SU-DHL-6 (cell line): ENCODE measurements at regions not wholly inside any gene's neighbourhood (a gene's known extent, or its start where the extent isn't known, plus 50 kb on each side); places are given as distances from the start of the nearest gene placed in this dataset.

Experiments
- H2AFZ ChIP-seq: fragments of 200-600 bp; sonication (generic); 2 replicates; pipeline ENCODE4 v1.6.1; 2014; ENCODE audit warnings: low read depth, mild to moderate bottlenecking, moderate library complexity, mixed read lengths, antibody characterized with exemption, low read length; ENCODE audit not compliant: severe bottlenecking
- H3F3A ChIP-seq: fragments of 200-600 bp; shearing (Covaris generic); 2 replicates; pipeline ENCODE4 v1.6.0; 2016; ENCODE audit warnings: antibody characterized with exemption, mild to moderate bottlenecking; ENCODE audit not compliant: insufficient read depth
- H3K27ac ChIP-seq: fragments of 200-600 bp; sonication (generic); 2 replicates; pipeline ENCODE4 v1.5.1; 2016; ENCODE audit warnings: low read depth, mild to moderate bottlenecking, low read length, moderate library complexity, mixed read lengths
- H3K27me3 ChIP-seq: fragments of 200-600 bp; sonication (generic), shearing (Covaris generic); 2 replicates; pipeline ENCODE4 v1.6.0; 2014; ENCODE audit warnings: mild to moderate bottlenecking, low read length
- H3K36me3 ChIP-seq: fragments of 200-600 bp; sonication (generic); 2 replicates; pipeline ENCODE4 v1.6.1; 2014; ENCODE audit warnings: mild to moderate bottlenecking, low read length, mixed read lengths
- H3K4me2 ChIP-seq: fragments of 300-600, 200-600 bp; shearing (Covaris generic), sonication (generic); 2 replicates; pipeline ENCODE4 v1.6.0; 2014; ENCODE audit warnings: low read length, low read depth, mild to moderate bottlenecking; ENCODE audit not compliant: poor library complexity, severe bottlenecking
- H3K4me3 ChIP-seq: fragments of 200-600 bp; sonication (generic); 2 replicates; pipeline ENCODE4 v1.5.1; 2014; ENCODE audit warnings: antibody characterized with exemption, low read length, mild to moderate bottlenecking, mixed read lengths; ENCODE audit not compliant: insufficient read depth, poor library complexity, severe bottlenecking
- H3K79me2 ChIP-seq: fragments of 200-600 bp; sonication (generic); 2 replicates; pipeline ENCODE4 v1.6.1; 2014; ENCODE audit warnings: mild to moderate bottlenecking, low read length, moderate library complexity; ENCODE audit not compliant: insufficient read depth
- H3K9ac ChIP-seq: fragments of 200-600 bp; sonication (generic); 2 replicates; pipeline ENCODE4 v1.7.0; 2014; ENCODE audit warnings: mild to moderate bottlenecking, low read length
- H3K9me2 ChIP-seq: fragments of 200-600 bp; sonication (generic); replicated peaks from 2 replicates; pipeline ENCODE4 v1.6.1; 2014; ENCODE audit warnings: low read length; ENCODE audit not compliant: insufficient read depth
- H3K9me3 ChIP-seq: fragments of 200-600 bp; sonication (generic); 2 replicates; pipeline ENCODE4 v1.6.1; 2014; ENCODE audit warnings: low read length, mixed read lengths; ENCODE audit not compliant: insufficient read depth
- H4K20me1 ChIP-seq: fragments of 200-600 bp; sonication (generic); 2 replicates; pipeline ENCODE4 v1.6.1; 2014; ENCODE audit warnings: low read depth, mild to moderate bottlenecking, antibody characterized with exemption, low read length, moderate library complexity, mixed read lengths
- CTCF ChIP-seq: fragments of 200-600 bp; sonication (generic); IDR thresholded peaks from one replicate; pipeline ENCODE4 v1.5.1; 2017; ENCODE audit warnings: antibody characterized with exemption, mild to moderate bottlenecking, low read length, moderate library complexity; ENCODE audit not compliant: insufficient read depth, poor library complexity, severe bottlenecking
- EZH2phosphoT487 ChIP-seq: fragments of 200-600 bp; sonication (generic), shearing (Covaris generic); conservative IDR thresholded peaks from 2 replicates; pipeline ENCODE4 v1.6.1; 2018; ENCODE audit warnings: mild to moderate bottlenecking, antibody characterized with exemption, low read length, moderate library complexity, mixed read lengths

- H3K27me3 ChIP-seq = no peaks in the 10 kb centered on the region
- H3K4me3 ChIP-seq = no peak overlapping the region
- H3K27ac ChIP-seq = no peak overlapping the region
- no peaks in the 10 kb centered on the region for H3F3A ChIP-seq
- H4K20me1 ChIP-seq = no peaks in the 10 kb centered on the region
- H3K36me3 ChIP-seq = no peaks in the 10 kb centered on the region
- no peak overlapping the region for H3K4me2 ChIP-seq
- no peaks in the 10 kb centered on the region for H3K79me2 ChIP-seq
- H3K9me2 ChIP-seq = no peaks in the 10 kb centered on the region
- no peak overlapping the region for H3K9ac ChIP-seq
- H2AFZ ChIP-seq = no peak overlapping the region
- H3K9me3 ChIP-seq = no peaks in the 10 kb centered on the region
- no peak for TF ChIP-seq CTCF
- TF ChIP-seq EZH2phosphoT487 = no peak
These were observed 505.2 kb downstream of the CBLN4 start for GRCh38 chr20:55500130-55500529.

- no peak overlapping the region for H3K4me3 ChIP-seq
- no peaks in the 10 kb centered on the region for H3K27me3 ChIP-seq
- H3K4me2 ChIP-seq = no peak overlapping the region
- H3K36me3 ChIP-seq = no peaks in the 10 kb centered on the region
- no peaks in the 10 kb centered on the region for H3K9me2 ChIP-seq
- TF ChIP-seq EZH2phosphoT487 (no peak), CTCF (no peak)
- no peak overlapping the region for H3K27ac ChIP-seq
- no peaks in the 10 kb centered on the region for H3F3A ChIP-seq
- no peaks in the 10 kb centered on the region for H3K79me2 ChIP-seq
- H4K20me1 ChIP-seq = no peaks in the 10 kb centered on the region
- H3K9ac ChIP-seq = no peak overlapping the region
- no peak overlapping the region for H2AFZ ChIP-seq
- no peaks in the 10 kb centered on the region for H3K9me3 ChIP-seq
These were observed 516.7 kb downstream of the CBLN4 start for GRCh38 chr20:55488593-55488992.

GRCh38 chr20:55478724-55479450 lies 526.4 kb downstream of the CBLN4 start:
- Histone ChIP-seq H3K27ac (no peak overlapping the region), H3K9me2 (no peaks in the 10 kb centered on the region), H4K20me1 (no peaks in the 10 kb centered on the region), H3K36me3 (no peaks in the 10 kb centered on the region), H3F3A (no peaks in the 10 kb centered on the region), H3K4me3 (no peak overlapping the region), H3K27me3 (no peaks in the 10 kb centered on the region), H3K9ac (no peak overlapping the region), H3K9me3 (no peaks in the 10 kb centered on the region), H2AFZ (no peak overlapping the region), H3K79me2 (no peaks in the 10 kb centered on the region), H3K4me2 (no peak overlapping the region)
- TF ChIP-seq CTCF (no peak), EZH2phosphoT487 (no peak)
